ENCODE measurements at regions not wholly inside any gene's neighbourhood (a gene's known extent, or its start where the extent isn't known, plus 50 kb on each side); places are given as distances from the start of the nearest gene placed in this dataset.

DNA sequence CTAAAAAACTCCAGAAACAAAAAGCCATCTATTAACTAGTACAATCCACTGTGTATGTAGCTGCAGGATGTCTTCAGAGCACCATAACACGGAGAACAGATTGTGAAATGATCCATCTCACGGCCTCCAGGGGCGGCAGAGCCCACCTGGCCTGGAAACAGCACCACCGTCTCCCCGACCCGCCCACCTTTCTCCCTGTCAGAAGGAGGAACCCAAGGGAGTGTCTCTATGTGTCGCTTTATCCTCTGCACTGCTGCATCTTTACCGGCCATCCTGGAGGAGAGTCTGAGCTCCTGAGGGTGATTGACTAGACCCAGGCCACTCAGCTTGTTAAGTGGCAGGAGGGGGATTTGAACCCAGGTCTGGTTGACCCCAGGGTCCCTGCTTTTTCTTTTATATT lies 405.0 kb downstream of the MATN1 start:
- TF ChIP-seq EZH2 (IDR thresholded peaks at IDR 0.05; ENCODE audit: borderline replicate concordance, insufficient read depth, low read length, poor library complexity, severe bottlenecking) = no peak
- TF ChIP-seq POLR2AphosphoS5 (IDR thresholded peaks at IDR 0.05) = no peak
- no peak for TF ChIP-seq TAF1 (IDR thresholded peaks at IDR 0.05; ENCODE audit: low read depth)
- TF ChIP-seq, protein P1, sequence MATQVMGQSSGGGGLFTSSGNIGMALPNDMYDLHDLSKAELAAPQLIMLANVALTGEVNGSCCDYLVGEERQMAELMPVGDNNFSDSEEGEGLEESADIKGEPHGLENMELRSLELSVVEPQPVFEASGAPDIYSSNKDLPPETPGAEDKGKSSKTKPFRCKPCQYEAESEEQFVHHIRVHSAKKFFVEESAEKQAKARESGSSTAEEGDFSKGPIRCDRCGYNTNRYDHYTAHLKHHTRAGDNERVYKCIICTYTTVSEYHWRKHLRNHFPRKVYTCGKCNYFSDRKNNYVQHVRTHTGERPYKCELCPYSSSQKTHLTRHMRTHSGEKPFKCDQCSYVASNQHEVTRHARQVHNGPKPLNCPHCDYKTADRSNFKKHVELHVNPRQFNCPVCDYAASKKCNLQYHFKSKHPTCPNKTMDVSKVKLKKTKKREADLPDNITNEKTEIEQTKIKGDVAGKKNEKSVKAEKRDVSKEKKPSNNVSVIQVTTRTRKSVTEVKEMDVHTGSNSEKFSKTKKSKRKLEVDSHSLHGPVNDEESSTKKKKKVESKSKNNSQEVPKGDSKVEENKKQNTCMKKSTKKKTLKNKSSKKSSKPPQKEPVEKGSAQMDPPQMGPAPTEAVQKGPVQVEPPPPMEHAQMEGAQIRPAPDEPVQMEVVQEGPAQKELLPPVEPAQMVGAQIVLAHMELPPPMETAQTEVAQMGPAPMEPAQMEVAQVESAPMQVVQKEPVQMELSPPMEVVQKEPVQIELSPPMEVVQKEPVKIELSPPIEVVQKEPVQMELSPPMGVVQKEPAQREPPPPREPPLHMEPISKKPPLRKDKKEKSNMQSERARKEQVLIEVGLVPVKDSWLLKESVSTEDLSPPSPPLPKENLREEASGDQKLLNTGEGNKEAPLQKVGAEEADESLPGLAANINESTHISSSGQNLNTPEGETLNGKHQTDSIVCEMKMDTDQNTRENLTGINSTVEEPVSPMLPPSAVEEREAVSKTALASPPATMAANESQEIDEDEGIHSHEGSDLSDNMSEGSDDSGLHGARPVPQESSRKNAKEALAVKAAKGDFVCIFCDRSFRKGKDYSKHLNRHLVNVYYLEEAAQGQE (IDR thresholded peaks at IDR 0.05; ENCODE audit: borderline replicate concordance) = no peak
- TF ChIP-seq MXI1 (conservative IDR thresholded peaks at IDR 0.05; ENCODE audit: poor library complexity, severe bottlenecking) = no peak
- TF ChIP-seq RAD21 (conservative IDR thresholded peaks at IDR 0.05) = no peak
- no peaks in the 10 kb centered on the region for H3F3A ChIP-seq (ENCODE audit: insufficient read depth, low read length, poor library complexity, severe bottlenecking)

GRCh38 chr1:30317921-30318320 lies 405.5 kb downstream of the MATN1 start:
- H3K4me3 ChIP-seq (ENCODE audit: low read length) = no peak overlapping the region
- H3K79me2 ChIP-seq (replicated peaks; ENCODE audit: insufficient read depth, low read length) = no peaks in the 10 kb centered on the region
- no peak overlapping the region for H3K27ac ChIP-seq (ENCODE audit: low read length)
- H4K20me1 ChIP-seq (ENCODE audit: insufficient read depth) = no peaks in the 10 kb centered on the region
- no peaks in the 10 kb centered on the region for H3K9me3 ChIP-seq (ENCODE audit: low read length)
- H3K9me2 ChIP-seq (ENCODE audit: insufficient read depth, low read length) = no peaks in the 10 kb centered on the region
- H3F3A ChIP-seq (ENCODE audit: insufficient read depth, low read length, poor library complexity, severe bottlenecking) = no peaks in the 10 kb centered on the region
- H3K36me3 ChIP-seq (ENCODE audit: insufficient read depth, low read length) = no peaks in the 10 kb centered on the region
- H3K27me3 ChIP-seq (ENCODE audit: insufficient read depth, low read depth, low read length) = no peaks in the 10 kb centered on the region
- no peak overlapping the region for H2AFZ ChIP-seq (ENCODE audit: low read depth, low read length)
- H3K4me2 ChIP-seq (ENCODE audit: low read length) = no peak overlapping the region
- no peak overlapping the region for H3K9ac ChIP-seq (ENCODE audit: low read length)
- TF ChIP-seq SMC3 (conservative IDR thresholded peaks at IDR 0.05; ENCODE audit: poor library complexity) = no peak
- TF ChIP-seq RAD21 (conservative IDR thresholded peaks at IDR 0.05) = no peak
- TF ChIP-seq CTCF (IDR thresholded peaks at IDR 0.05; ENCODE audit: poor library complexity, severe bottlenecking) = no peak
- TF ChIP-seq TAF1 (IDR thresholded peaks at IDR 0.05; ENCODE audit: low read depth) = no peak
- TF ChIP-seq EZH2 (IDR thresholded peaks at IDR 0.05; ENCODE audit: borderline replicate concordance, insufficient read depth, low read length, poor library complexity, severe bottlenecking) = no peak
- TF ChIP-seq MXI1 (conservative IDR thresholded peaks at IDR 0.05; ENCODE audit: poor library complexity, severe bottlenecking) = no peak
- TF ChIP-seq EP300 (conservative IDR thresholded peaks at IDR 0.05; ENCODE audit: poor library complexity, severe bottlenecking) = no peak
- TF ChIP-seq POLR2AphosphoS5 (IDR thresholded peaks at IDR 0.05) = no peak
- TF ChIP-seq, protein P1 (IDR thresholded peaks at IDR 0.05; ENCODE audit: borderline replicate concordance) = no peak

More for the DNA sequence above, 405.0 kb downstream of the MATN1 start:
- H3K36me3 ChIP-seq (ENCODE audit: insufficient read depth, low read length) = no peaks in the 10 kb centered on the region
- no peak overlapping the region for H3K9ac ChIP-seq (ENCODE audit: low read length)
- no peak overlapping the region for H3K27ac ChIP-seq (ENCODE audit: low read length)
- no peaks in the 10 kb centered on the region for H3K9me3 ChIP-seq (ENCODE audit: low read length)
- no peaks in the 10 kb centered on the region for H3K9me2 ChIP-seq (ENCODE audit: insufficient read depth, low read length)
- H3K4me3 ChIP-seq (ENCODE audit: low read length) = no peak overlapping the region
- no peaks in the 10 kb centered on the region for H3K27me3 ChIP-seq (ENCODE audit: insufficient read depth, low read depth, low read length)
- no peaks in the 10 kb centered on the region for H4K20me1 ChIP-seq (ENCODE audit: insufficient read depth)
- no peak overlapping the region for H2AFZ ChIP-seq (ENCODE audit: low read depth, low read length)
- H3K79me2 ChIP-seq (replicated peaks; ENCODE audit: insufficient read depth, low read length) = no peaks in the 10 kb centered on the region
- H3K4me2 ChIP-seq (ENCODE audit: low read length) = no peak overlapping the region

Data from neural cell (in vitro differentiated cells).